GM23338 (cell line): ENCODE measurements at regions not wholly inside any gene's neighbourhood (a gene's known extent, or its start where the extent isn't known, plus 50 kb on each side); places are given as distances from the start of the nearest gene placed in this dataset.

ENCODE experiments used
- ATAC-seq: fragments of 200-7000 bp; cut with Tn5 transposase; 3 replicates; pipeline ENCODE4 v1.9.1; 2020
- DNase-seq: peaks from one replicate; pipeline ENCODE4 v3.0.0-alpha.2; 2015; ENCODE audit warnings: low spot score
- H2AFZ ChIP-seq: fragments of 200-600 bp; sonication (generic); 2 replicates; pipeline ENCODE4 v1.8.0; 2016; ENCODE audit warnings: antibody characterized with exemption, mild to moderate bottlenecking, moderate library complexity
- H3F3A ChIP-seq: fragments of 200-600 bp; sonication (generic); replicated peaks from 2 replicates; pipeline ENCODE4 v1.8.0; 2017; ENCODE audit warnings: antibody characterized with exemption, mixed run types, low read depth
- H3K27ac ChIP-seq: fragments of 200-600 bp; sonication (generic); 2 replicates; pipeline ENCODE4 v1.6.1; 2016; ENCODE audit warnings: low read depth
- H3K27me3 ChIP-seq: fragments of 200-600 bp; sonication (generic); 2 replicates; pipeline ENCODE4 v1.8.0; 2016; ENCODE audit warnings: mild to moderate bottlenecking, mixed run types, moderate library complexity; ENCODE audit not compliant: insufficient read depth
- H3K36me3 ChIP-seq: fragments of 200-600 bp; sonication (generic); 2 replicates; pipeline ENCODE4 v1.8.0; 2016; ENCODE audit warnings: mild to moderate bottlenecking; ENCODE audit not compliant: insufficient read depth
- H3K4me1 ChIP-seq: fragments of 200-600 bp; sonication (generic); 2 replicates; pipeline ENCODE4 v1.8.0; 2016; ENCODE audit warnings: mild to moderate bottlenecking, moderate library complexity; ENCODE audit not compliant: insufficient read depth
- H3K4me2 ChIP-seq: fragments of 200-600 bp; sonication (generic); 2 replicates; pipeline ENCODE4 v1.7.1; 2017; ENCODE audit warnings: mixed run types
- H3K4me3 ChIP-seq: fragments of 200-600 bp; sonication (generic); 2 replicates; pipeline ENCODE4 v1.6.1; 2016; ENCODE audit warnings: mixed run types
- H3K79me2 ChIP-seq: fragments of 200-600 bp; sonication (generic); replicated peaks from 2 replicates; pipeline ENCODE4 v1.8.0; 2017; ENCODE audit warnings: mild to moderate bottlenecking; ENCODE audit not compliant: insufficient read depth
- H3K9me2 ChIP-seq: fragments of 200-600 bp; sonication (generic); 2 replicates; pipeline ENCODE4 v1.8.0; 2017; ENCODE audit not compliant: insufficient read depth
- H4K20me1 ChIP-seq: fragments of 200-600 bp; sonication (generic); replicated peaks from 2 replicates; pipeline ENCODE4 v1.8.0; 2017; ENCODE audit warnings: mild to moderate bottlenecking; ENCODE audit not compliant: insufficient read depth
- H3K27ac Mint-ChIP-seq: 2 replicates; pipeline ENCODE4 v1.8.0; 2020; ENCODE audit warnings: inconsistent platforms, mild to moderate bottlenecking, moderate library complexity, mixed read lengths
- H3K27me3 Mint-ChIP-seq: 3 replicates; pipeline ENCODE4 v1.8.0; 2022; ENCODE audit warnings: low read depth, mild to moderate bottlenecking, moderate library complexity, mixed read lengths, inconsistent platforms; ENCODE audit not compliant: insufficient read depth, poor library complexity
- H3K36me3 Mint-ChIP-seq: 3 replicates; pipeline ENCODE4 v1.8.0; 2021; ENCODE audit warnings: low read depth, mild to moderate bottlenecking, inconsistent platforms, moderate library complexity, mixed read lengths
- H3K4me1 Mint-ChIP-seq: 3 replicates; pipeline ENCODE4 v1.8.0; 2020; ENCODE audit warnings: mild to moderate bottlenecking, inconsistent platforms, mixed read lengths
- H3K4me3 Mint-ChIP-seq: 3 replicates; pipeline ENCODE4 v1.8.0; 2021; ENCODE audit warnings: moderate library complexity, mild to moderate bottlenecking, inconsistent platforms, mixed read lengths
- H3K9me3 Mint-ChIP-seq: 3 replicates; pipeline ENCODE4 v1.8.0; 2020; ENCODE audit warnings: moderate library complexity, mild to moderate bottlenecking, inconsistent platforms, mixed read lengths
- CREB1 ChIP-seq: fragments of 250-450 bp; sonication (Bioruptor Pico); IDR thresholded peaks from 2 replicates; pipeline ENCODE4 v1.5.0; 2020; ENCODE audit warnings: low read depth, mild to moderate bottlenecking, moderate library complexity
- EZH2 ChIP-seq: fragments of 200-600 bp; sonication (generic); IDR thresholded peaks from one replicate; pipeline ENCODE4 v1.8.0; 2017; ENCODE audit warnings: antibody characterized with exemption, mild to moderate bottlenecking, low read depth; ENCODE audit not compliant: unreplicated experiment
- EZH2phosphoT487 ChIP-seq: fragments of 200-600 bp; sonication (generic); IDR thresholded peaks from one replicate; pipeline ENCODE4 v1.8.1; 2018; ENCODE audit warnings: antibody characterized with exemption; ENCODE audit not compliant: unreplicated experiment
- JUNB ChIP-seq: IDR thresholded peaks from one replicate; pipeline ENCODE4 v1.6.1; 2016; ENCODE audit warnings: antibody characterized with exemption; ENCODE audit not compliant: unreplicated experiment
- NANOG ChIP-seq: IDR thresholded peaks from 2 replicates; pipeline ENCODE4 v1.6.1; 2016; ENCODE audit warnings: antibody characterized with exemption, borderline replicate concordance
- POLR2AphosphoS5 ChIP-seq: IDR thresholded peaks from 2 replicates; pipeline ENCODE4 v1.6.1; 2016; ENCODE audit warnings: antibody characterized with exemption, low read depth
- STAT1 ChIP-seq: IDR thresholded peaks from one replicate; pipeline ENCODE4 v1.6.1; 2016; ENCODE audit warnings: antibody characterized with exemption; ENCODE audit not compliant: unreplicated experiment
- ZNF114 ChIP-seq: fragments of 250-450 bp; sonication (Bioruptor Pico); IDR thresholded peaks from 2 replicates; pipeline ENCODE4 v1.5.0; 2020; ENCODE audit warnings: mild to moderate bottlenecking, moderate library complexity
- ZNF331 ChIP-seq: fragments of 250-450 bp; sonication (Bioruptor Pico); IDR thresholded peaks from 2 replicates; pipeline ENCODE4 v1.5.0; 2020; ENCODE audit warnings: low read depth, mild to moderate bottlenecking, moderate library complexity
- TF ChIP-seq, protein P1 (sequence below), 2 experiments: fragments of 200-600 bp in 1 of 2; sonication (generic) in 1 of 2; conservative IDR thresholded peaks; 2 replicates each; pipeline versions ENCODE4 v1.5.1 to v1.6.1; 2016 to 2017; ENCODE audit warnings: antibody characterized with exemption in 2 of 2, low read depth in 2 of 2, mild to moderate bottlenecking in 2 of 2, moderate library complexity in 1 of 2
- TF ChIP-seq, protein P2 (sequence below): IDR thresholded peaks from 2 replicates; pipeline ENCODE4 v1.6.1; 2016; ENCODE audit warnings: antibody characterized with exemption
- TF ChIP-seq, protein P3 (sequence below): IDR thresholded peaks from one replicate; pipeline ENCODE4 v1.6.1; 2018; ENCODE audit warnings: antibody characterized with exemption; ENCODE audit not compliant: unreplicated experiment
- TF ChIP-seq, protein P4 (sequence below): fragments of 250-450 bp; sonication (Bioruptor Pico); IDR thresholded peaks from 2 replicates; pipeline ENCODE4 v1.5.0; 2020; ENCODE audit warnings: mild to moderate bottlenecking, moderate library complexity

DNA sequence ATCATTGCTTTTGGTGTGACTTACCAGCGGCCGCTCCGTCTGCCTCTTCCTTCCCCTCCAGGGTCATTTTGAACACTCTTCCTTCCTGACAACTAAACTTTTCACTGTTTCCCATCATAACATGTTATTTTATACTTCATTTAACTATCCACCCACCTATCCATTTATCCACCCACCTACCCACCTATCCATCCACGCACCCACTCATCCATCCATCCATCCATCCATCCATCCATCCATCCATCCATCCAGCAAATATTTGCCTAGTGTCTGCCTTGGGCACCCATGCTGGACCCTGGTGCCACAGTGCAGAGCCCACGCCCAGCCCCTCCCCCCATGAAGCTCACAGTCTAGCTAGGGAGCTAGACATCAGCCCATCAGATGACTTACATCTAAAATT lies 254.9 kb downstream of the TLE3 start:
- peaks cover 9% of the 10 kb centered on the region for H3K27me3 Mint-ChIP-seq
- no peak overlapping the region for H3K4me2 ChIP-seq
- H3K4me1 ChIP-seq = no peaks in the 10 kb centered on the region
- no peaks in the 10 kb centered on the region for H3K9me2 ChIP-seq
- H3K36me3 Mint-ChIP-seq = no peaks in the 10 kb centered on the region
- no peaks in the 10 kb centered on the region for H3F3A ChIP-seq
- H3K27me3 ChIP-seq = no peaks in the 10 kb centered on the region
- no peaks in the 10 kb centered on the region for H3K36me3 ChIP-seq
- H3K27ac ChIP-seq = no peak overlapping the region
- no peak overlapping the region for H3K4me3 Mint-ChIP-seq
- ATAC-seq = no peak
- no peak overlapping the region for H2AFZ ChIP-seq
- no peaks in the 10 kb centered on the region for H3K79me2 ChIP-seq
- TF ChIP-seq ZNF114 (CRISPR knock-in tag) = no peak
- TF ChIP-seq EZH2phosphoT487 = no peak
- TF ChIP-seq JUNB = no peak
- TF ChIP-seq STAT1 = no peak
- TF ChIP-seq, protein P1, sequence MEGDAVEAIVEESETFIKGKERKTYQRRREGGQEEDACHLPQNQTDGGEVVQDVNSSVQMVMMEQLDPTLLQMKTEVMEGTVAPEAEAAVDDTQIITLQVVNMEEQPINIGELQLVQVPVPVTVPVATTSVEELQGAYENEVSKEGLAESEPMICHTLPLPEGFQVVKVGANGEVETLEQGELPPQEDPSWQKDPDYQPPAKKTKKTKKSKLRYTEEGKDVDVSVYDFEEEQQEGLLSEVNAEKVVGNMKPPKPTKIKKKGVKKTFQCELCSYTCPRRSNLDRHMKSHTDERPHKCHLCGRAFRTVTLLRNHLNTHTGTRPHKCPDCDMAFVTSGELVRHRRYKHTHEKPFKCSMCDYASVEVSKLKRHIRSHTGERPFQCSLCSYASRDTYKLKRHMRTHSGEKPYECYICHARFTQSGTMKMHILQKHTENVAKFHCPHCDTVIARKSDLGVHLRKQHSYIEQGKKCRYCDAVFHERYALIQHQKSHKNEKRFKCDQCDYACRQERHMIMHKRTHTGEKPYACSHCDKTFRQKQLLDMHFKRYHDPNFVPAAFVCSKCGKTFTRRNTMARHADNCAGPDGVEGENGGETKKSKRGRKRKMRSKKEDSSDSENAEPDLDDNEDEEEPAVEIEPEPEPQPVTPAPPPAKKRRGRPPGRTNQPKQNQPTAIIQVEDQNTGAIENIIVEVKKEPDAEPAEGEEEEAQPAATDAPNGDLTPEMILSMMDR (conservative IDR thresholded peaks at IDR 0.05; ENCODE audit: low read depth in 2 of 2) = no peak
- TF ChIP-seq CREB1 = no peak
- TF ChIP-seq, protein P2, sequence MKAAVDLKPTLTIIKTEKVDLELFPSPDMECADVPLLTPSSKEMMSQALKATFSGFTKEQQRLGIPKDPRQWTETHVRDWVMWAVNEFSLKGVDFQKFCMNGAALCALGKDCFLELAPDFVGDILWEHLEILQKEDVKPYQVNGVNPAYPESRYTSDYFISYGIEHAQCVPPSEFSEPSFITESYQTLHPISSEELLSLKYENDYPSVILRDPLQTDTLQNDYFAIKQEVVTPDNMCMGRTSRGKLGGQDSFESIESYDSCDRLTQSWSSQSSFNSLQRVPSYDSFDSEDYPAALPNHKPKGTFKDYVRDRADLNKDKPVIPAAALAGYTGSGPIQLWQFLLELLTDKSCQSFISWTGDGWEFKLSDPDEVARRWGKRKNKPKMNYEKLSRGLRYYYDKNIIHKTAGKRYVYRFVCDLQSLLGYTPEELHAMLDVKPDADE = no peak
- TF ChIP-seq ZNF331 = no peak
- TF ChIP-seq, protein P3, sequence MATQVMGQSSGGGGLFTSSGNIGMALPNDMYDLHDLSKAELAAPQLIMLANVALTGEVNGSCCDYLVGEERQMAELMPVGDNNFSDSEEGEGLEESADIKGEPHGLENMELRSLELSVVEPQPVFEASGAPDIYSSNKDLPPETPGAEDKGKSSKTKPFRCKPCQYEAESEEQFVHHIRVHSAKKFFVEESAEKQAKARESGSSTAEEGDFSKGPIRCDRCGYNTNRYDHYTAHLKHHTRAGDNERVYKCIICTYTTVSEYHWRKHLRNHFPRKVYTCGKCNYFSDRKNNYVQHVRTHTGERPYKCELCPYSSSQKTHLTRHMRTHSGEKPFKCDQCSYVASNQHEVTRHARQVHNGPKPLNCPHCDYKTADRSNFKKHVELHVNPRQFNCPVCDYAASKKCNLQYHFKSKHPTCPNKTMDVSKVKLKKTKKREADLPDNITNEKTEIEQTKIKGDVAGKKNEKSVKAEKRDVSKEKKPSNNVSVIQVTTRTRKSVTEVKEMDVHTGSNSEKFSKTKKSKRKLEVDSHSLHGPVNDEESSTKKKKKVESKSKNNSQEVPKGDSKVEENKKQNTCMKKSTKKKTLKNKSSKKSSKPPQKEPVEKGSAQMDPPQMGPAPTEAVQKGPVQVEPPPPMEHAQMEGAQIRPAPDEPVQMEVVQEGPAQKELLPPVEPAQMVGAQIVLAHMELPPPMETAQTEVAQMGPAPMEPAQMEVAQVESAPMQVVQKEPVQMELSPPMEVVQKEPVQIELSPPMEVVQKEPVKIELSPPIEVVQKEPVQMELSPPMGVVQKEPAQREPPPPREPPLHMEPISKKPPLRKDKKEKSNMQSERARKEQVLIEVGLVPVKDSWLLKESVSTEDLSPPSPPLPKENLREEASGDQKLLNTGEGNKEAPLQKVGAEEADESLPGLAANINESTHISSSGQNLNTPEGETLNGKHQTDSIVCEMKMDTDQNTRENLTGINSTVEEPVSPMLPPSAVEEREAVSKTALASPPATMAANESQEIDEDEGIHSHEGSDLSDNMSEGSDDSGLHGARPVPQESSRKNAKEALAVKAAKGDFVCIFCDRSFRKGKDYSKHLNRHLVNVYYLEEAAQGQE = no peak
- no peak for TF ChIP-seq POLR2AphosphoS5
- TF ChIP-seq NANOG = no peak
- TF ChIP-seq, protein P4, sequence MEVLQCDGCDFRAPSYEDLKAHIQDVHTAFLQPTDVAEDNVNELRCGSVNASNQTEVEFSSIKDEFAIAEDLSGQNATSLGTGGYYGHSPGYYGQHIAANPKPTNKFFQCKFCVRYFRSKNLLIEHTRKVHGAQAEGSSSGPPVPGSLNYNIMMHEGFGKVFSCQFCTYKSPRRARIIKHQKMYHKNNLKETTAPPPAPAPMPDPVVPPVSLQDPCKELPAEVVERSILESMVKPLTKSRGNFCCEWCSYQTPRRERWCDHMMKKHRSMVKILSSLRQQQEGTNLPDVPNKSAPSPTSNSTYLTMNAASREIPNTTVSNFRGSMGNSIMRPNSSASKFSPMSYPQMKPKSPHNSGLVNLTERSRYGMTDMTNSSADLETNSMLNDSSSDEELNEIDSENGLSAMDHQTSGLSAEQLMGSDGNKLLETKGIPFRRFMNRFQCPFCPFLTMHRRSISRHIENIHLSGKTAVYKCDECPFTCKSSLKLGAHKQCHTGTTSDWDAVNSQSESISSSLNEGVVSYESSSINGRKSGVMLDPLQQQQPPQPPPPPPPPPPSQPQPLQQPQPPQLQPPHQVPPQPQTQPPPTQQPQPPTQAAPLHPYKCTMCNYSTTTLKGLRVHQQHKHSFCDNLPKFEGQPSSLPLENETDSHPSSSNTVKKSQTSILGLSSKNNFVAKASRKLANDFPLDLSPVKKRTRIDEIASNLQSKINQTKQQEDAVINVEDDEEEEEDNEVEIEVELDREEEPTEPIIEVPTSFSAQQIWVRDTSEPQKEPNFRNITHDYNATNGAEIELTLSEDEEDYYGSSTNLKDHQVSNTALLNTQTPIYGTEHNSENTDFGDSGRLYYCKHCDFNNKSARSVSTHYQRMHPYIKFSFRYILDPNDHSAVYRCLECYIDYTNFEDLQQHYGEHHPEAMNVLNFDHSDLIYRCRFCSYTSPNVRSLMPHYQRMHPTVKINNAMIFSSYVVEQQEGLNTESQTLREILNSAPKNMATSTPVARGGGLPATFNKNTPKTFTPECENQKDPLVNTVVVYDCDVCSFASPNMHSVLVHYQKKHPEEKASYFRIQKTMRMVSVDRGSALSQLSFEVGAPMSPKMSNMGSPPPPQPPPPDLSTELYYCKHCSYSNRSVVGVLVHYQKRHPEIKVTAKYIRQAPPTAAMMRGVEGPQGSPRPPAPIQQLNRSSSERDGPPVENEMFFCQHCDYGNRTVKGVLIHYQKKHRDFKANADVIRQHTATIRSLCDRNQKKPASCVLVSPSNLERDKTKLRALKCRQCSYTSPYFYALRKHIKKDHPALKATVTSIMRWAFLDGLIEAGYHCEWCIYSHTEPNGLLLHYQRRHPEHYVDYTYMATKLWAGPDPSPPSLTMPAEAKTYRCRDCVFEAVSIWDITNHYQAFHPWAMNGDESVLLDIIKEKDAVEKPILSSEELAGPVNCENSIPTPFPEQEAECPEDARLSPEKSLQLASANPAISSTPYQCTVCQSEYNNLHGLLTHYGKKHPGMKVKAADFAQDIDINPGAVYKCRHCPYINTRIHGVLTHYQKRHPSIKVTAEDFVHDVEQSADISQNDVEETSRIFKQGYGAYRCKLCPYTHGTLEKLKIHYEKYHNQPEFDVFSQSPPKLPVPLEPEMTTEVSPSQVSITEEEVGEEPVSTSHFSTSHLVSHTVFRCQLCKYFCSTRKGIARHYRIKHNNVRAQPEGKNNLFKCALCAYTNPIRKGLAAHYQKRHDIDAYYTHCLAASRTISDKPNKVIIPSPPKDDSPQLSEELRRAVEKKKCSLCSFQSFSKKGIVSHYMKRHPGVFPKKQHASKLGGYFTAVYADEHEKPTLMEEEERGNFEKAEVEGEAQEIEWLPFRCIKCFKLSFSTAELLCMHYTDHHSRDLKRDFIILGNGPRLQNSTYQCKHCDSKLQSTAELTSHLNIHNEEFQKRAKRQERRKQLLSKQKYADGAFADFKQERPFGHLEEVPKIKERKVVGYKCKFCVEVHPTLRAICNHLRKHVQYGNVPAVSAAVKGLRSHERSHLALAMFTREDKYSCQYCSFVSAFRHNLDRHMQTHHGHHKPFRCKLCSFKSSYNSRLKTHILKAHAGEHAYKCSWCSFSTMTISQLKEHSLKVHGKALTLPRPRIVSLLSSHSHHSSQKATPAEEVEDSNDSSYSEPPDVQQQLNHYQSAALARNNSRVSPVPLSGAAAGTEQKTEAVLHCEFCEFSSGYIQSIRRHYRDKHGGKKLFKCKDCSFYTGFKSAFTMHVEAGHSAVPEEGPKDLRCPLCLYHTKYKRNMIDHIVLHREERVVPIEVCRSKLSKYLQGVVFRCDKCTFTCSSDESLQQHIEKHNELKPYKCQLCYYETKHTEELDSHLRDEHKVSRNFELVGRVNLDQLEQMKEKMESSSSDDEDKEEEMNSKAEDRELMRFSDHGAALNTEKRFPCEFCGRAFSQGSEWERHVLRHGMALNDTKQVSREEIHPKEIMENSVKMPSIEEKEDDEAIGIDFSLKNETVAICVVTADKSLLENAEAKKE = no peak
- no peak for TF ChIP-seq EZH2
- no peaks in the 10 kb centered on the region for H4K20me1 ChIP-seq
- H3K4me3 ChIP-seq = no peak overlapping the region
- no peaks in the 10 kb centered on the region for H3K9me3 Mint-ChIP-seq
- H3K27ac Mint-ChIP-seq = no peak overlapping the region
- peaks cover 3% of the 10 kb centered on the region; the same call in 2 of the 3 replicates for H3K4me1 Mint-ChIP-seq
- no peak for DNase-seq
